Stimulated activated effector memory CD8-positive, alpha-beta T cell treated with anti-CD3 and anti-CD28 coated beads, Interleukin-12 subunit alpha, Interleukin-12 subunit beta, amount 100 ng/mL, for 72 hours (primary cell): ENCODE measurements at regions not wholly inside any gene's neighbourhood (a gene's known extent, or its start where the extent isn't known, plus 50 kb on each side); places are given as distances from the start of the nearest gene placed in this dataset.
A peak's percentile ranks its signal among the peaks of the same experiment; 100 is the strongest.

ENCODE experiments used
- ATAC-seq: fragments of 150-1000 bp; cut with Tn5 transposase; 2 replicates; pipeline ENCODE4 v1.10.0; 2021
- DNase-seq, 2 donors: peaks; one replicate each; pipeline ENCODE4 v3.0.0; 2021 to 2022; ENCODE audit warnings: low spot score in 2 of 2
- H3K27ac Mint-ChIP-seq: one replicate; pipeline ENCODE4 v1.8.0; 2022; ENCODE audit warnings: mild to moderate bottlenecking, mixed read lengths
- H3K36me3 Mint-ChIP-seq: one replicate; pipeline ENCODE4 v1.8.0; 2022; ENCODE audit warnings: mild to moderate bottlenecking, mixed read lengths
- H3K4me1 Mint-ChIP-seq: one replicate; pipeline ENCODE4 v1.8.0; 2022; ENCODE audit warnings: mixed read lengths
- H3K4me3 Mint-ChIP-seq: one replicate; pipeline ENCODE4 v1.8.0; 2022; ENCODE audit warnings: mild to moderate bottlenecking, mixed read lengths
- H3K9me3 Mint-ChIP-seq: one replicate; pipeline ENCODE4 v1.8.0; 2022; ENCODE audit warnings: mixed read lengths

DNA sequence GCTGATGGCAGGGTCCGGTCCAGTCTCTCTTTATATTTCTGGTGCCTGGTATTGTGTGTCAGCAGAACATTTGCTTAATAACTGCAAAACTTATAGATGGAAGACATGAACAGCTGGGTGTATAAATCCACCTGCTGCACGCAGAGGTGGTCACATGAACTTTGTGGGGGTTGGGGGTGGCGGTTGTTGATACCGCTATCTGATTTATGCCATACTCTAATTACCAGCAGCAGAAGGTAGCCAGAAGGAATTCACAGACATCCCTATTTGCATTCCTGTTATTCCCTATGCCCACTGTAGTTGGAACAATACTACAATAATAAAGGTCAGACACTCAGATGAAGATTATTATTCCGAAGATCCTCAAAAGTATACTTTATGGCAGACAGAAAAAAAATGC is 121.6 kb upstream of the PUDP start:
- Mint-ChIP-seq H3K36me3 (no peaks in the 10 kb centered on the region), H3K4me3 (no peak overlapping the region), H3K4me1 (no peaks in the 10 kb centered on the region), H3K9me3 (no peaks in the 10 kb centered on the region), H3K27ac (no peak overlapping the region)
- ATAC-seq: no peak
- no peak for DNase-seq

DNA sequence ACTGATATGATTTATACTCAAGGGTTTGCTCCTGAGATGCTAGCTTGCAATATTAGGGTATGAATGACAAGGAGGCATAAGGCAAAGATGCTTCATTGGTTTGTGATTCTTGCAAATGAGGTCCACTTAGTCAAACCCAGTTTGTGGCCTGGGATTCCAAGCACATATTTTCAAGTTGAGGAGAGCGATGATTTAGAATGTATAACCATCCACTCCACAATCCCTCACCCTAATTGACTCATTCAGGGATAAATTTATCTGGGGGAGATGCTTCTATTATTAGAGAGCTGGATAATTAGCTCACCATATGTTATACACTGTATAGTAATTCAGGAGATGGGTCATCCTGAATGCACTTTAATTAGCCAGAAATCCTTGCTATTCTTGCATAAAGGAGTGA is 118.3 kb upstream of the PUDP start:
- Mint-ChIP-seq H3K36me3 (no peaks in the 10 kb centered on the region), H3K4me3 (no peak overlapping the region), H3K27ac (no peak overlapping the region), H3K4me1 (no peaks in the 10 kb centered on the region), H3K9me3 (no peaks in the 10 kb centered on the region)
- DNase-seq (no peak), ATAC-seq (no peak)

DNA sequence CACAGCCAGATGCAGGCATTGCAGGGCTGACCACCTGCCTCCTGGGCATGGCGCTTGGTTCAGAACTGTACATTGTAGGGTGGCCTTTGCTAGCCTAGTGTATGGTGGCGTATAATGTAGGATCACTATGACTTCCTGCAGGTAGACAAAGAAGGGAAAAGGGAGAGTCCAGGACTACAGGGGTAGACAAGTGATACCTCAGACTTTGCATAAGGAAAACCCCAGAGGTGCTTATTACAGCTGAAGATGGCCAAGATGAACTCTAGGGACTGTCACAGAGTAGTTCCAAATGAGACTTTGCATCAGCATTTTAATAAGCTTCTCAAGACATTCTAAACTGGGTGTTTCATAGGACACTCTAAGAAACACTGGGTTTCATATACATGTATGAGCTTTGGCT is 116.4 kb upstream of the PUDP start:
- Mint-ChIP-seq H3K4me1 (no peaks in the 10 kb centered on the region), H3K4me3 (no peak overlapping the region), H3K9me3 (no peaks in the 10 kb centered on the region), H3K36me3 (peaks cover 4% of the 10 kb centered on the region), H3K27ac (no peak overlapping the region)
- DNase-seq: no peak
- no peak for ATAC-seq

DNA sequence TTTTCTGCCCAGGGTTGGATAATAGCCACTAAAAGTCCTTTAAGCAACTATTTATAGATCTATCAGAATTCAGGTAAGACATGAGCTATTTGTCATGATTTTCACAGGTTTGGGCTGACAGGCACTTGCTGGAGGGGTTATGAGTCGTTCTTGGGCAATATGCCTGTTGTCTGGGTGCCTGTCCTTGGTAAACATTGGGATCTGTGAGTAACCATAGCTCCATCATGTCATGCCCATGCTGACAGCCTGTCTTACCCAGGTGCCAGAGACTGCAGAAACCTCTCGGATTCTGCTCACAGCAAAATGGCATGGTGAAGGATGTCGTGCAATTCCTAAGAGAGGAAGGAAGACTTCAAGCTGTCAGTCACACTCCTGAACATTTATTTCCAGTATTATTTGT is 116.0 kb upstream of the PUDP start:
- no peak for ATAC-seq
- no peak overlapping the region for H3K27ac Mint-ChIP-seq
- peaks cover 4% of the 10 kb centered on the region for H3K36me3 Mint-ChIP-seq
- H3K4me3 Mint-ChIP-seq: no peak overlapping the region
- H3K4me1 Mint-ChIP-seq: no peaks in the 10 kb centered on the region
- H3K9me3 Mint-ChIP-seq: no peaks in the 10 kb centered on the region
- DNase-seq: no peak

DNA sequence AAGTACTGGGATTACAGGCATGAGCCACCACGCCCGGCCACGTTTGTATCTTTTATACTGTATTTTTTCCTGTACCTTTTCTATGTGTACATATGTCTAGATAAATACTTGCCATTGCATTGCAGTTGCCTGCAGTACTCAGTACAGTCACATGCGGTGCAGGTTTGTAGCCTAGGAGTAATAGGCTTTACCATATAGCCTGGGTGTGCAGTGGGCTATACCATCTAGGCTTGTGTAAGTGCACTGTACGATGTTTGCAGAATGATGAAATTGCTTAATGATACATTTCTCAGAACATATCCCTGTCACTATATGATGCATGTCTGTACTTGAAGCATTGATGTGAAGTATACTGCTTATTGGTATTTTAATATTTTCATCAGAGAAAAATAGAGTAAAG is 115.4 kb upstream of the PUDP start:
- H3K36me3 Mint-ChIP-seq: peaks cover 4% of the 10 kb centered on the region
- ATAC-seq: no peak
- no peak overlapping the region for H3K27ac Mint-ChIP-seq
- H3K9me3 Mint-ChIP-seq: no peaks in the 10 kb centered on the region
- no peaks in the 10 kb centered on the region for H3K4me1 Mint-ChIP-seq
- DNase-seq: no peak
- H3K4me3 Mint-ChIP-seq: no peak overlapping the region

DNA sequence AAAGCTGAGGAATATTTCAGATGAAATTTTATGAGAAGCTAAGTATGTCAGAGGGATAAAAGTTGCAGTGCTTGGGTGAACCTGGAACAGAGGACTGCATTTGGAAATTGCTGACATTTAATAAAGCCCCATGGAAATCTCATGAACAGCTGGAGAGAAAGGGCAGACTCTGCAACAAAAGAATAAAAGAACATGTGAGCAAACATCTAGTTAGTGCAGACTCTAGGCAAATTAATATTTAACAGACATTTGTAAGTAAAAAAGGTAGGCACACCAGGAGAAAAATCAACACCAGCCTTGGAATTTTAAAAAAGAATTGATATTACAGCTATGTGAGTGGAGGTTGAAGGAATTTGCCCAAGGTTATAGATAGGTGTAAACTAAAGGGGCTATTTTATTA is 114.6 kb upstream of the PUDP start:
- peaks cover 4% of the 10 kb centered on the region for H3K36me3 Mint-ChIP-seq
- no peak overlapping the region for H3K27ac Mint-ChIP-seq
- no peaks in the 10 kb centered on the region for H3K9me3 Mint-ChIP-seq
- DNase-seq (no peak), ATAC-seq (no peak)
- no peak overlapping the region for H3K4me3 Mint-ChIP-seq
- H3K4me1 Mint-ChIP-seq: no peaks in the 10 kb centered on the region

DNA sequence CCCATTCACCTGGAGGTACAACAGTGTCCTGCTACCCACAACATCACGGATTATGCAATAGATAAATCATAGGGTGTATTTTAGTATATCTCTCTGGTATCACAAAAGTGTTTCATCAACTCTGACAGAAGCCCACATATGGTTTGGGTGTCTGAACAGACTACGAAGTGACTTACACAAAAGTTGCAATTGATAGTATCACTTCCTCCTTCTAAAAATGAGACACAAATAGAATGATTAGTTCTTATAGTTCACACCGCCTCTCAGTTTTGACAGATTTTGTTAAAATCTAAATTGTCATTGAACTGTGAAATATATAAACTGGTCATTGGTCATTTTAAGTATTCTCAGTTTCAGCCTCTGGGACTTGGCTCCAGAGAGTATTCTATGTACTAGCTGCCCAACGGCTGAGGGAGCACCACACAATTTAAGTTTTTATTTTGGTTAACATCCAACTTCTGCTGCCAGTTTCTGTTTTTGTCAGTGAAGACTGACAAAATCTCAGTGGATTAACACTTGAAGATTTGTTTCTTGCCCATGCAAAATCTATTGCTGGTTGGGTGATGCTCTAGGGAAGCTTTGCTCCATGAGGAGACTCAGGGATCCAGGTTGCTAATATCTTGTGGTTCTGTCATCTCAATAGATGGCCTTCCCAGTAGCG is 113.8 kb upstream of the PUDP start:
- Mint-ChIP-seq H3K9me3 (no peaks in the 10 kb centered on the region), H3K36me3 (peaks cover 4% of the 10 kb centered on the region), H3K27ac (no peak overlapping the region), H3K4me3 (no peak overlapping the region), H3K4me1 (no peaks in the 10 kb centered on the region)
- DNase-seq (no peak), ATAC-seq (no peak)

DNA sequence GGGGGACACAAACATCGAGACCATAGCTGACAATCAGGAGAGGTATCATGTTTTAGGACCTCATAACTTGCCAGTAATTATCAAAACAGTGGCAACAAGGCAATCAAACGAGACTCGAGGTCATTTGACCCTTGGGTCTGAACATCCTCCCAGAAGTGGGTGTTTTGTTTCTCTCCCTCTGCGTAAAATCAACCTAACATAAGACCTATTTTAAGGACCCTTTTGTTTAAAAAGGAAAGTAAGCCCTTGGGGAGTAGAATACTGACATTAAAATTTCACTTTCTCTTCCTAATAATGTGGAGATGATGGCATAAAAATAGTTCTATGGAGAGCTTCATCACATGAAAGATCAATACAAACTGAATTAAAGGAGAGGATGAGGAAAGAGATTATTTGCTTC is 106.2 kb upstream of the PUDP start:
- no peak overlapping the region for H3K27ac Mint-ChIP-seq
- H3K4me3 Mint-ChIP-seq: no peak overlapping the region
- no peak for ATAC-seq

DNA sequence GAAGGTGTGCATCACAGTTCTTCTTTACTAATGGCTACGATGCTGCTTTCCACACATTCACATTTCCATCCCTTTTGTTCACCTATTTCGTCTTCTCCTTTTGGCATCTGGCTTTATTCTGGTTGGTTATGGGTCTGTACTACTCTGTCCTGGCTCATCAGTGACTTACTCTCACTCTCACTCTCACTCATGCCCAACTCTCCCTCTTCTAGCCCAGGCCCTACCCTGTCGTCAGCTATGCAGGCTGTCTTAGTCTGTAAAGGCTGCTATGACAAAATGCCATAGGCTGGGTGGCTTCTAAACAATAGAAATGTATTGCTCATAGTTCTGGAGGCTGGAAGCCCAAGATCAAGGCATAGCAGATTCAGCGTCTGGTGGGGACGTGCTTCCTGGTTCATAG is 105.6 kb upstream of the PUDP start:
- H3K27ac Mint-ChIP-seq: no peak overlapping the region
- H3K9me3 Mint-ChIP-seq: no peaks in the 10 kb centered on the region
- no peaks in the 10 kb centered on the region for H3K4me1 Mint-ChIP-seq
- DNase-seq (no peak), ATAC-seq (no peak)
- H3K4me3 Mint-ChIP-seq: no peak overlapping the region
- peaks cover 4% of the 10 kb centered on the region for H3K36me3 Mint-ChIP-seq

More for the DNA sequence above, 106.2 kb upstream of the PUDP start:
- H3K9me3 Mint-ChIP-seq: no peaks in the 10 kb centered on the region
- H3K36me3 Mint-ChIP-seq: peaks cover 4% of the 10 kb centered on the region
- H3K4me1 Mint-ChIP-seq: no peaks in the 10 kb centered on the region
- no peak for DNase-seq

DNA sequence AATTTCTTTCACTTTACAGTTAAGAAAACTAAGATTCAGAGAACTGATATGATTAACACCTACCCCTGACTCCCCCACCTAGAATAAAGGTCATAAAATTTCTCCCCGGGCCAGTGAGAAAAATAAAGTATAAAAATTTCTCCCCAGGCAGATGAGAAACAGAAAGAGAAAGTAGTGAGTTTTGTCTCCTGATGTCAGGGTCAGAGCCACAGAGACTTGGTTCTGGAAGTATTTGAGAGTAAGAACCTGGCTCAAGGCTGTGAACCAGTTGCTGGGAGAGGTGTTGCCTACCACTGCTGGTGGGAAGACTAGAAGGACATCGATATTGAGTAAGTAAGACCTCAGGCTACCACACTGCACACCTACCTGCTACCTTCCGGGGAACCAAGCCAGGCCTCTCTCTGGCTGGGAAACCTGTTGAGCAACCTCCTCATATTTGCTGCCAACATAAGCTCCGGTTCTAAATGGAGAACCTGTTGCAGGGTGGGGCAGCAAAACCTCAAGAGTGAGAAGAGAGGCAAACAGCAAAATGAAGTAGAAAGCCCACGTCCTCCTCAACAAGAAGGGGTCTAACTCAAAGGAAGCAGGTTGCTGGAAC is 104.2 kb upstream of the PUDP start:
- H3K4me3 Mint-ChIP-seq: no peak overlapping the region
- DNase-seq: no peak
- no peak for ATAC-seq
- H3K4me1 Mint-ChIP-seq: no peaks in the 10 kb centered on the region
- H3K27ac Mint-ChIP-seq: no peak overlapping the region
- H3K36me3 Mint-ChIP-seq: peaks cover 4% of the 10 kb centered on the region
- H3K9me3 Mint-ChIP-seq: no peaks in the 10 kb centered on the region

DNA sequence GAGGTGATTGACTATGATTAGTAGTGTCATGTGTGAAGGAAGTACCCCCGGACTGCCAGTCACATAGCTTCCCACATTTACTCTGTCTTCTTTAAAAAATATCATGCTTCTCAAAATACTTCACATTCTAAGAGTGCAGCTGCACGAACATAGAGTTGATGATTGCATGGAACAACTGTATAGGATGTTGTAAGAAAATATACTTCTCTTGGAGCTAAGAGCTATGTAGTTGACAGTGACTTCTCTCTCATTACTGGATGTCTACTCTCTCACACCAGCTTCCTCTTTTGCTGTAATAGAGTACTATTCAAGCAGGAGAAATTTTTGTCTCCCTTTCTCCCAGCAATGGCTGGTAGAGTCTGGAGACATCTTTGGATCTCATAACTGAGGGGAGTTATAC is 99.4 kb upstream of the PUDP start:
- Mint-ChIP-seq H3K27ac (no peak overlapping the region), H3K4me3 (no peak overlapping the region), H3K36me3 (no peaks in the 10 kb centered on the region), H3K4me1 (no peaks in the 10 kb centered on the region), H3K9me3 (no peaks in the 10 kb centered on the region)
- no peak for DNase-seq
- ATAC-seq: no peak

DNA sequence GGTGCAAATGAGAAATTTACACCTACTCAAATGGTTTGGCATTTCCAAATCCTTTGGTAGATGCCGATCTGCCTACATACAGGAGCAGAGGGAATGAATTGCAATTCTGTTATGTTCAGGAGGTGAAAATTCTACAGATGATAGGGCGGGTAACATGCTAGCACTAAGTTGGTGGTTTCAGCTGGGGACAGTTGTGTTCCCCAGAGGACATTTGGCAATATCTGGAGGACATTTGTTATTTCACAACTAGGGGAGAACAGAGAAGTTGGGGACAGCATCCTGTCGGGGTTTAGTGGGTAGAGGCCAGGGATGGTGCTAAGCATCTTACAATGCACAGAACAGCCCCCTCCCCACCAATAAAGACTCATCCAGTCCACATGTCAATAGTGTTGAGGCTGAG is 96.5 kb upstream of the PUDP start:
- no peak for ATAC-seq
- no peak for DNase-seq
- Mint-ChIP-seq H3K4me1 (no peaks in the 10 kb centered on the region), H3K27ac (no peak overlapping the region), H3K36me3 (no peaks in the 10 kb centered on the region), H3K9me3 (no peaks in the 10 kb centered on the region), H3K4me3 (no peak overlapping the region)

DNA sequence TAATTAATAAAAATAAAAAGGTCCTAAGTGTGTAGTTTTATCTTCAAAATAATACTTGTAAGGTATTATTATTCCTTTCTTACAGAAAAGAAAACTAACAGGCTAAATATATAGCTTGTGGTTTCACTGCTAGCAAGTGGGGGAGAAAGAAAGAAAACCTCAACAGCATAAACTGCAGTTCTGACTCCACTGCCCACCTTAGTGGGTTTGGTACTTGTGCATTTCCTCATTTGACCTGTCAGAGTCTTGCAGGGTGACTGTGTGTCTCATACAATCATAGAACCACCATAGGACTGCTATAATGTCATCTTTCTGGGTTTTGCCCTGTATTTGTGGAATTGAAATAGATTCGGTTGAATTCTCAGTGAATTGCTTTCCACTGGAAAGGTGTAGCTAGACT is 94.7 kb upstream of the PUDP start:
- Mint-ChIP-seq H3K9me3 (no peaks in the 10 kb centered on the region), H3K36me3 (no peaks in the 10 kb centered on the region), H3K27ac (no peak overlapping the region), H3K4me3 (no peak overlapping the region), H3K4me1 (no peaks in the 10 kb centered on the region)
- DNase-seq: no peak
- ATAC-seq: peak; percentile 36

DNA sequence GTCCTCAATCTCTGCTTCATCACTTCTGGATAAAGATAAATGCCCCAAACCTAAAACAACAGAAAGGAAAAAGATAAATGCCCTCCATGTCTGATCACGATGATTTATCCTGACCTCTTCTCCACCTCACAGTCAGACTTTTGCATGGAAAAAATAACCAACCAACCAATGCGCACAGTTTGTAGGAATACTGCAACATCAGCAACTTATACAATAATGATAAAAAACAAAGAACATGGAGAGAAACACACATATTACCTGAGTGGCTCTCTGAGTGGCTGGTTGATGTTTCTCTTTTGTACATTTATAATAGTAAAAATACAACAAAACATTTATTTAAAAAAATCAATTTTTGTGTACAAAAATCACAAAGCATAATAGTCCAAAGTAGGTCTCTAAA is 93.0 kb upstream of the PUDP start:
- Mint-ChIP-seq H3K36me3 (no peaks in the 10 kb centered on the region), H3K4me1 (no peaks in the 10 kb centered on the region), H3K27ac (no peak overlapping the region), H3K4me3 (no peak overlapping the region), H3K9me3 (no peaks in the 10 kb centered on the region)
- DNase-seq (no peak), ATAC-seq (no peak)

DNA sequence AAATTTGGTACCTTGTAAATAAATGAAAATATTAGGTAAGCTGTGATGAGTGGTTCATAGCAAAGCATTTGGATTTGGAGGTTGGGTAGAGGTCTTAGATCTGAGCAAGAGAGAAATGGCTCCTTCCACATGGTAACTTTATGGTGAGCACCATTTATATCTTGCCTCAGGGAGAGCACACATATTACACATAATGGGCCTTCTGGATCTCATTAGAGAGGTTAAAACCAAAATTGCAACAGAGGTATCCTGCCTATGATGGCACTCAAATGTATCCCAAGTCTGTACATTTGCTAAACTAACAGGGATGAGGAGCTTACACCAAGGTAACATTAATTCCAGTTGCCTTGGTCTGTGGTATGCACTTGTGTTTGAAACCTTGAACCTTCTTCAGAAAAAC is 87.1 kb upstream of the PUDP start:
- H3K4me1 Mint-ChIP-seq: no peaks in the 10 kb centered on the region
- ATAC-seq (no peak), DNase-seq (no peak)
- no peak overlapping the region for H3K4me3 Mint-ChIP-seq
- no peaks in the 10 kb centered on the region for H3K36me3 Mint-ChIP-seq
- H3K27ac Mint-ChIP-seq: no peak overlapping the region
- H3K9me3 Mint-ChIP-seq: no peaks in the 10 kb centered on the region

DNA sequence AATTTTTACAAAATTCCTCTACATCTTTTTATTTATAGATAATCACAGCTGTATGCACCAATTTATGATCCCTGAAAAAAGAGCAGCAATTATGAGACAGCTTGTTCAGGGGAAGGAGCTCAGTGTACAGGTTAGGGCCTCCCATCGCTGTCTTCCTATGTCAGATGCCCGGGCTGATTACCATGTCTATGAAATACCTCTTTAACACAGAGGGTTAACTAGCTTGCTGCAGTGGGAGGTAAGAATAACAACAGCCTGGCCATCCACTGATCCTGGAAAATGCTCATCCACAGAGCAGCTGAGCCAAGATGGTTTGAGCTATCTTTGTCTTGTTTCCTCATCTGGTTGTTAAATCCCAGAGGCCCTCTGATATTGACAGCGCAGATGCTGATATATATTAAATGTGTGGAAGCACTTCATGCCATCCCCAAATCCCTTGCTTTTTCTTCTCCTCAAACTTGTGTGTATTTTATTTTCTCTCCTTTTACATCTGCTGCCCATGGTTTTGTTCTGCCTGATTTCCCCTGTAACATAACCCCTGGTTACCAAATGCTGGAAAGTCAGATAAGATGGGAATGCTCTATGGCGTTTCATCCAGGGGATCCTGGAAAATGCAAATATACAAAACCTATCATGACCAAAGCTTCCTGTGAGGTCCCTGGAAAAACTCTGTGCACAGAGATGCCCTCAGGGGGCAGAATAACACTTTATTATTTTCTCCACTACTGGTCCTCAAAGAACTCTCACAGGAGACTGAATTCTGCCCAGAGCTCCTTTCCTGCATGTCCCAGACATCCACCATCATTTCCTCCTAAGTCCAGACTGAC is 85.8 kb upstream of the PUDP start:
- no peaks in the 10 kb centered on the region for H3K36me3 Mint-ChIP-seq
- DNase-seq (no peak), ATAC-seq (no peak)
- H3K4me1 Mint-ChIP-seq: no peaks in the 10 kb centered on the region
- H3K9me3 Mint-ChIP-seq: no peaks in the 10 kb centered on the region
- no peak overlapping the region for H3K4me3 Mint-ChIP-seq
- no peak overlapping the region for H3K27ac Mint-ChIP-seq
